PC-9 (cell line): ENCODE measurements at regions not wholly inside any gene's neighbourhood (a gene's known extent, or its start where the extent isn't known, plus 50 kb on each side); places are given as distances from the start of the nearest gene placed in this dataset.

Experiments
- BruUV-seq: library from RNA; stranded (reverse); fragments of 400-500 nt; replicated peaks from 2 replicates; lab custom pipeline; 2021; lab: Mats Ljungman, UMichigan
- CTCF ChIA-PET: fragments of 300-600 bp; sonication (Branson Sonifier 250); formaldehyde crosslinking; loops from one replicate; lab custom pipeline; 2022; ENCODE audit warnings: antibody characterized with exemption; lab: Charles Lee
- POLR2A ChIA-PET: fragments of 300-600 bp; sonication (Branson Sonifier 250); formaldehyde crosslinking; loops from one replicate; lab custom pipeline; 2022; ENCODE audit warnings: antibody characterized with exemption; ENCODE audit not compliant: unreplicated experiment; lab: Charles Lee
- DNase-seq, 2 experiments: peaks; one replicate each; pipeline versions ENCODE4 v3.0.0 to v3.0.0-alpha.2; 2015 to 2022; ENCODE audit warnings: mixed read lengths in 1 of 2
- H2AFZ ChIP-seq: fragments of 200-600 bp; sonication (generic); 2 replicates; pipeline ENCODE4 v1.8.1; 2017; ENCODE audit warnings: antibody characterized with exemption
- H3F3A ChIP-seq: fragments of 200-600 bp; sonication (generic); 2 replicates; pipeline ENCODE4 v1.8.1; 2017; ENCODE audit warnings: antibody characterized with exemption, mild to moderate bottlenecking, low read depth; ENCODE audit not compliant: insufficient read depth
- H3K27ac ChIP-seq: fragments of 200-600 bp; sonication (generic); 2 replicates; pipeline ENCODE4 v1.6.1; 2016; ENCODE audit warnings: mixed run types
- H3K27me3 ChIP-seq: fragments of 200-600 bp; sonication (generic); 2 replicates; pipeline ENCODE4 v1.6.1; 2016; ENCODE audit warnings: low read depth, mixed run types; ENCODE audit not compliant: insufficient read depth
- H3K36me3 ChIP-seq: fragments of 200-600 bp; sonication (generic); 2 replicates; pipeline ENCODE4 v1.6.1; 2016; ENCODE audit warnings: low read depth, mixed run types
- H3K4me1 ChIP-seq: fragments of 200-600 bp; sonication (generic); replicated peaks from 2 replicates; pipeline ENCODE4 v1.6.1; 2016; ENCODE audit warnings: mixed run types; ENCODE audit not compliant: insufficient read depth
- H3K4me2 ChIP-seq: fragments of 200-600 bp; sonication (generic); 2 replicates; pipeline ENCODE4 v1.6.1; 2017; ENCODE audit warnings: mixed run types
- H3K4me3 ChIP-seq: fragments of 200-600 bp; sonication (generic); 2 replicates; pipeline ENCODE4 v1.6.1; 2016; ENCODE audit warnings: mixed run types
- H3K79me2 ChIP-seq: fragments of 200-600 bp; sonication (generic); 2 replicates; pipeline ENCODE4 v1.6.1; 2017; ENCODE audit warnings: low read depth, mixed run types
- H3K9me2 ChIP-seq: fragments of 200-600 bp; sonication (generic); 2 replicates; pipeline ENCODE4 v1.8.1; 2017; ENCODE audit warnings: mild to moderate bottlenecking; ENCODE audit not compliant: insufficient read depth
- H3K9me3 ChIP-seq: fragments of 200-600 bp; sonication (generic); 2 replicates; pipeline ENCODE4 v1.8.1; 2016; ENCODE audit warnings: low read depth; ENCODE audit not compliant: insufficient read depth
- H4K20me1 ChIP-seq: fragments of 200-600 bp; sonication (generic); 2 replicates; pipeline ENCODE4 v1.8.1; 2017; ENCODE audit not compliant: insufficient read depth
- EZH2 ChIP-seq: fragments of 200-600 bp; sonication (generic); IDR thresholded peaks from 2 replicates; pipeline ENCODE4 v1.8.0; 2017; ENCODE audit warnings: antibody characterized with exemption, low read depth
- intact Hi-C: fragments of 100-400 bp; cut with micrococcal nuclease; formaldehyde crosslinking; loops from one replicate; pipeline ENCODE4 v1.10.0; 2022; ENCODE audit not compliant: unreplicated experiment
- TF ChIP-seq, protein P1 (sequence below): fragments of 200-600 bp; sonication (generic); conservative IDR thresholded peaks from 2 replicates; pipeline ENCODE4 v1.6.1; 2017; ENCODE audit warnings: mixed run types, antibody characterized with exemption, mild to moderate bottlenecking, moderate library complexity

DNA sequence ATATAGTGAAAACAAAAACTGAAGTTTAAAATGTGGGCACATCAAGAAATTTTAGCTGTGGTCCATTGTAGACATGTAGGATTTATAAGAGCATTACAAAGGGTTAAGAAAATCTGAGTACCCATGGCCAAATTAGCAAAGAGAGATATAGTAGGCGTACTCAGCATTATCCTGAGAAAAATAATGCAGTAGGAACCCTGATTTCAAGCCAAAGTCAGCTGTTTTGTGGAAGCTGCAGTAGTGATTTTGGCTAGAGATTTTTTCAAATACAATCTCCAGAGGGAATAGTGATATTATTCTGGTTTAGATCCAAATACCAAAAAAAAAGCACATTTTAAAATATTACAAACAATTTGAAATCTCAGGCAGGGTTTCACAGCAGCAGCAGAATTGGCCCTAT is 450.9 kb downstream of the FBXO15 start:
- Histone ChIP-seq H3K4me3 (no peak overlapping the region), H3K4me2 (no peak overlapping the region), H3K4me1 (no peaks in the 10 kb centered on the region), H3K9me2 (no peaks in the 10 kb centered on the region; the same call in 1 of the 2 replicates), H3F3A (no peaks in the 10 kb centered on the region), H3K27ac (no peak overlapping the region), H3K9me3 (no peaks in the 10 kb centered on the region; the same call in 1 of the 2 replicates), H3K27me3 (no peaks in the 10 kb centered on the region), H3K79me2 (no peaks in the 10 kb centered on the region), H3K36me3 (no peaks in the 10 kb centered on the region), H2AFZ (no peak overlapping the region), H4K20me1 (no peaks in the 10 kb centered on the region)
- POLR2A ChIA-PET = no interaction called here
- TF ChIP-seq, protein P1, sequence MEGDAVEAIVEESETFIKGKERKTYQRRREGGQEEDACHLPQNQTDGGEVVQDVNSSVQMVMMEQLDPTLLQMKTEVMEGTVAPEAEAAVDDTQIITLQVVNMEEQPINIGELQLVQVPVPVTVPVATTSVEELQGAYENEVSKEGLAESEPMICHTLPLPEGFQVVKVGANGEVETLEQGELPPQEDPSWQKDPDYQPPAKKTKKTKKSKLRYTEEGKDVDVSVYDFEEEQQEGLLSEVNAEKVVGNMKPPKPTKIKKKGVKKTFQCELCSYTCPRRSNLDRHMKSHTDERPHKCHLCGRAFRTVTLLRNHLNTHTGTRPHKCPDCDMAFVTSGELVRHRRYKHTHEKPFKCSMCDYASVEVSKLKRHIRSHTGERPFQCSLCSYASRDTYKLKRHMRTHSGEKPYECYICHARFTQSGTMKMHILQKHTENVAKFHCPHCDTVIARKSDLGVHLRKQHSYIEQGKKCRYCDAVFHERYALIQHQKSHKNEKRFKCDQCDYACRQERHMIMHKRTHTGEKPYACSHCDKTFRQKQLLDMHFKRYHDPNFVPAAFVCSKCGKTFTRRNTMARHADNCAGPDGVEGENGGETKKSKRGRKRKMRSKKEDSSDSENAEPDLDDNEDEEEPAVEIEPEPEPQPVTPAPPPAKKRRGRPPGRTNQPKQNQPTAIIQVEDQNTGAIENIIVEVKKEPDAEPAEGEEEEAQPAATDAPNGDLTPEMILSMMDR = no peak
- TF ChIP-seq EZH2 = no peak
- CTCF ChIA-PET = no interaction called here
- no peak for DNase-seq
- intact Hi-C loops = no loop called here
- BruUV-seq = no TSS peak

DNA sequence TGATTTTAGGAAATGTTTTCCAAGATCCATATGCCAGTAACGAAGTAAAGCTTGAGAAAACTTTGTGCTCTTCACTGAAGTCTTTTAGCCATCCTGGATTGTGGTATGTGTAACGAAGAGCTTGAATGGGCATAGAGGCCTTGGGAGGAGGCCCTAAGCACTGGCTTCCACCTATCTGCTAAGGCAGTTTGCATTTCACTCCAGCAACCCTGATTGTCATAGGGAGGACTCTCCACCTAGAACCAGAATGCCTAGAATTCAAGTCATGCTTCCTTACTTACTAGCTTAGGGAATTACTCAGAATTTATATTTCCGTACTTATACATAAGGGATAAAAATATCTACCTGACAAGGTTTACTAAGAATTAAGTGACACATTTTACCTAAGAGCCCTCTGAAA is 451.5 kb downstream of the FBXO15 start:
- no peak overlapping the region for H3K4me2 ChIP-seq
- no peak overlapping the region for H3K4me3 ChIP-seq
- no peaks in the 10 kb centered on the region for H3K27me3 ChIP-seq
- TF ChIP-seq EZH2 = no peak
- TF ChIP-seq, protein P1 = no peak
- no peaks in the 10 kb centered on the region for H4K20me1 ChIP-seq
- H3F3A ChIP-seq = no peaks in the 10 kb centered on the region
- intact Hi-C loops = no loop called here
- POLR2A ChIA-PET = no interaction called here
- H3K9me2 ChIP-seq = no peaks in the 10 kb centered on the region; the same call in 1 of the 2 replicates
- DNase-seq = no peak
- no peak overlapping the region for H3K27ac ChIP-seq
- no peaks in the 10 kb centered on the region for H3K36me3 ChIP-seq
- H2AFZ ChIP-seq = no peak overlapping the region
- no peaks in the 10 kb centered on the region for H3K79me2 ChIP-seq
- H3K4me1 ChIP-seq = no peaks in the 10 kb centered on the region
- CTCF ChIA-PET = no interaction called here
- no TSS peak for BruUV-seq
- H3K9me3 ChIP-seq = no peaks in the 10 kb centered on the region; the same call in 1 of the 2 replicates

DNA sequence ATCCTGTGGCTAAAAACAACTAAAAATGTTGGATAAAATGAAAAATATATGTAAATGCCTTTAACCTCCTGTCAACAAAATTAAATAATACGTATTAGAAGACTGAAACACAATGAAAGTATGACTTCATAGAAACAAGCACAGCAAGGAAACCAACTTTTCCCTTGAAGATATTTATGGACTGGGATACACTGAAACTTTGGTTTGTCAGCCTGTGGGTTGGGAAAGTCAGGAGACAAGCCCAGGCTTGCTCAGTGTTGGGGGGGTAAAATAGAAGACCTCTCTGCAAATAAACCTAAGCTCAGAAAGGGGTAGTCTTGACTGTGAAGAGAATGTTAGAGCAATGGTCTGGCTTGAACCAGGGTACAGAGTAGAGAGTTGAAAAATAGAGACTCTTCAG is 454.5 kb downstream of the FBXO15 start:
- Histone ChIP-seq H3K36me3 (no peaks in the 10 kb centered on the region), H3K27ac (no peak overlapping the region), H2AFZ (no peak overlapping the region), H3K79me2 (no peaks in the 10 kb centered on the region), H3K27me3 (no peaks in the 10 kb centered on the region), H3K9me2 (no peaks in the 10 kb centered on the region), H3K4me3 (no peak overlapping the region), H3K4me1 (no peaks in the 10 kb centered on the region), H3K4me2 (no peak overlapping the region), H3K9me3 (no peaks in the 10 kb centered on the region; the same call in 1 of the 2 replicates), H3F3A (no peaks in the 10 kb centered on the region; the same call in 1 of the 2 replicates), H4K20me1 (no peaks in the 10 kb centered on the region)
- CTCF ChIA-PET = no interaction called here
- DNase-seq = no peak
- intact Hi-C loops = no loop called here
- POLR2A ChIA-PET = no interaction called here
- no peak for TF ChIP-seq EZH2
- TF ChIP-seq, protein P1 = no peak
- BruUV-seq = no TSS peak
